Natural killer cell (primary cell): ENCODE measurements at regions not wholly inside any gene's neighbourhood (a gene's known extent, or its start where the extent isn't known, plus 50 kb on each side); places are given as distances from the start of the nearest gene placed in this dataset.

ENCODE experiments used
- ATAC-seq, 3 donors: fragments of 150-1000 bp in 2 of 3; fragments of 200-7000 bp in 1 of 3; cut with Tn5 transposase; 1 replicate in 1 of 3; 2 replicates in 2 of 3; pipeline ENCODE4 v1.10.0; 2021; ENCODE audit warnings: mild to moderate bottlenecking in 2 of 3, moderate library complexity in 2 of 3
- DNase-seq, 2 donors: peaks; one replicate each; pipeline versions ENCODE4 v3.0.0 to v3.0.0-alpha.2; 2013 to 2021; ENCODE audit warnings: mixed read lengths in 1 of 2
- H3K27ac ChIP-seq: one replicate; pipeline ENCODE4 v1.5.1; 2013; ENCODE audit warnings: mild to moderate bottlenecking, low read length
- H3K27me3 ChIP-seq: one replicate; pipeline ENCODE4 v1.6.1; 2013; ENCODE audit warnings: low read length; ENCODE audit not compliant: control insufficient read depth, insufficient read depth
- H3K36me3 ChIP-seq: one replicate; pipeline ENCODE4 v1.6.1; 2013; ENCODE audit warnings: low read length; ENCODE audit not compliant: control insufficient read depth, insufficient read depth
- H3K4me1 ChIP-seq: one replicate; pipeline ENCODE4 v1.6.1; 2013; ENCODE audit warnings: low read length; ENCODE audit not compliant: control insufficient read depth, insufficient read depth
- H3K4me3 ChIP-seq: one replicate; pipeline ENCODE4 v1.5.1; 2013; ENCODE audit warnings: low read length
- H3K9me3 ChIP-seq: one replicate; pipeline ENCODE4 v1.6.1; 2013; ENCODE audit warnings: low read length; ENCODE audit not compliant: control insufficient read depth, insufficient read depth
- H3K27ac Mint-ChIP-seq, 2 donors: one replicate each; pipeline ENCODE4 v1.8.0; 2022; ENCODE audit warnings: mild to moderate bottlenecking in 2 of 2, mixed read lengths in 2 of 2, moderate library complexity in 1 of 2
- H3K27me3 Mint-ChIP-seq, 2 donors: one replicate each; pipeline ENCODE4 v1.8.0; 2022; ENCODE audit warnings: low read depth in 2 of 2, mixed read lengths in 2 of 2
- H3K36me3 Mint-ChIP-seq: one replicate; pipeline ENCODE4 v1.8.0; 2022; ENCODE audit warnings: mixed read lengths
- H3K4me1 Mint-ChIP-seq, 2 donors: one replicate each; pipeline ENCODE4 v1.8.0; 2022; ENCODE audit warnings: mixed read lengths in 2 of 2
- H3K4me3 Mint-ChIP-seq: one replicate; pipeline ENCODE4 v1.8.0; 2022; ENCODE audit warnings: mild to moderate bottlenecking, moderate library complexity, mixed read lengths
- H3K9me3 Mint-ChIP-seq, 2 donors: one replicate each; pipeline ENCODE4 v1.8.0; 2022; ENCODE audit warnings: mixed read lengths in 2 of 2
- CTCF ChIP-seq: fragments of 200-600 bp; IDR thresholded peaks from one replicate; pipeline ENCODE4 v1.8.0; 2022; ENCODE audit warnings: antibody characterized with exemption
- WGBS: methylation state at CpG from one replicate; pipeline ENCODE4 v1.1.7; 2013; ENCODE audit warnings: missing lambda C conversion rate; ENCODE audit not compliant: insufficient coverage; 5-methylcytosine and 5-hydroxymethylcytosine counted together
- intact Hi-C: fragments of 100-400 bp; cut with micrococcal nuclease; formaldehyde crosslinking; loops from one replicate; pipeline ENCODE4 v1.14.2; 2022

- no peaks in the 10 kb centered on the region for H3K4me1 ChIP-seq
- DNase-seq (no peak), ATAC-seq (no peak)
- no peak overlapping the region for H3K27ac ChIP-seq
- intact Hi-C loops: no loop called here
- Mint-ChIP-seq H3K4me3 (no peak overlapping the region), H3K27ac (no peak overlapping the region), H3K9me3 (peaks cover 0 to 3% of the 10 kb centered on the region in 2 donors), H3K36me3 (no peaks in the 10 kb centered on the region), H3K27me3 (no peaks in the 10 kb centered on the region), H3K4me1 (no peaks in the 10 kb centered on the region)
- no peaks in the 10 kb centered on the region for H3K27me3 ChIP-seq
- H3K4me3 ChIP-seq: no peak overlapping the region
- TF ChIP-seq CTCF: no peak
- no peaks in the 10 kb centered on the region for H3K9me3 ChIP-seq
- 69% methylated on average over 7 of the region's 8 CpGs for WGBS
- H3K36me3 ChIP-seq: no peaks in the 10 kb centered on the region
These were observed 774.7 kb upstream of the TSPY4 start for GRCh38 chrY:8562456-8563090.

- ATAC-seq (no peak), DNase-seq (no peak)
- Mint-ChIP-seq H3K27ac (no peak overlapping the region), H3K9me3 (no peaks in the 10 kb centered on the region), H3K27me3 (no peaks in the 10 kb centered on the region), H3K36me3 (no peaks in the 10 kb centered on the region), H3K4me1 (no peaks in the 10 kb centered on the region), H3K4me3 (no peak overlapping the region)
- intact Hi-C loops: no loop called here
- Histone ChIP-seq H3K4me3 (no peak overlapping the region), H3K27ac (no peak overlapping the region), H3K9me3 (no peaks in the 10 kb centered on the region), H3K27me3 (no peaks in the 10 kb centered on the region), H3K36me3 (no peaks in the 10 kb centered on the region), H3K4me1 (no peaks in the 10 kb centered on the region)
- TF ChIP-seq CTCF: no peak
- WGBS: 94% methylated on average over 2 of the region's 3 CpGs
These were observed 772.8 kb upstream of the TSPY4 start for GRCh38 chrY:8564421-8564820.

- H3K36me3 ChIP-seq: no peaks in the 10 kb centered on the region
- DNase-seq (no peak), ATAC-seq (no peak)
- WGBS: 57% methylated on average over 1 of the region's 2 CpGs
- H3K9me3 ChIP-seq: no peaks in the 10 kb centered on the region
- Mint-ChIP-seq H3K36me3 (no peaks in the 10 kb centered on the region), H3K4me3 (no peak overlapping the region), H3K27me3 (no peaks in the 10 kb centered on the region), H3K9me3 (no peaks in the 10 kb centered on the region), H3K4me1 (no peaks in the 10 kb centered on the region), H3K27ac (no peak overlapping the region)
- no peak overlapping the region for H3K4me3 ChIP-seq
- H3K4me1 ChIP-seq: no peaks in the 10 kb centered on the region
- TF ChIP-seq CTCF: no peak
- H3K27ac ChIP-seq: no peak overlapping the region
- H3K27me3 ChIP-seq: no peaks in the 10 kb centered on the region
- intact Hi-C loops: no loop called here
These were observed 771.1 kb upstream of the TSPY4 start for GRCh38 chrY:8566198-8566597.

- H3K27me3 Mint-ChIP-seq: no peaks in the 10 kb centered on the region
- ATAC-seq (no peak), DNase-seq (no peak)
- intact Hi-C loops: no loop called here
- TF ChIP-seq CTCF: no peak
- H3K4me1 Mint-ChIP-seq: no peaks in the 10 kb centered on the region
- Histone ChIP-seq H3K27me3 (no peaks in the 10 kb centered on the region), H3K36me3 (no peaks in the 10 kb centered on the region), H3K9me3 (no peaks in the 10 kb centered on the region), H3K27ac (no peak overlapping the region), H3K4me3 (no peak overlapping the region), H3K4me1 (no peaks in the 10 kb centered on the region)
- no peaks in the 10 kb centered on the region for H3K36me3 Mint-ChIP-seq
- H3K9me3 Mint-ChIP-seq: no peaks in the 10 kb centered on the region
- H3K4me3 Mint-ChIP-seq: no peak overlapping the region
- no peak overlapping the region for H3K27ac Mint-ChIP-seq
These were observed 766.9 kb upstream of the TSPY4 start for GRCh38 chrY:8570384-8570783.
